ENCODE measurements at regions not wholly inside any gene's neighbourhood (a gene's known extent, or its start where the extent isn't known, plus 50 kb on each side); places are given as distances from the start of the nearest gene placed in this dataset.
A peak's percentile ranks its signal among the peaks of the same experiment; 100 is the strongest.

GRCh38 chr1:114209971-114210370, 56.3 kb upstream of the SYT6 start:
- DNase-seq (ENCODE audit: low read depth, low spot score) = no peak
- no peaks in the 10 kb centered on the region for H3K9me3 ChIP-seq (ENCODE audit: low read depth, low read length)
- H3K4me3 ChIP-seq = no peak overlapping the region
- no peak overlapping the region for H3K9ac ChIP-seq (ENCODE audit: insufficient read length)
- TF ChIP-seq EZH2 (IDR thresholded peaks at IDR 0.05) (no peak), FOXP2 (optimal IDR thresholded peaks at IDR 0.05; ENCODE audit: control extremely low read depth, extremely low read length, insufficient read depth) (no peak), POLR2AphosphoS5 (IDR thresholded peaks at IDR 0.05; ENCODE audit: borderline replicate concordance, low read depth, low read length) (no peak)
- no peaks in the 10 kb centered on the region for H3K36me3 ChIP-seq (ENCODE audit: insufficient read depth, low read length)
- no peak overlapping the region for H3K27ac ChIP-seq

DNA sequence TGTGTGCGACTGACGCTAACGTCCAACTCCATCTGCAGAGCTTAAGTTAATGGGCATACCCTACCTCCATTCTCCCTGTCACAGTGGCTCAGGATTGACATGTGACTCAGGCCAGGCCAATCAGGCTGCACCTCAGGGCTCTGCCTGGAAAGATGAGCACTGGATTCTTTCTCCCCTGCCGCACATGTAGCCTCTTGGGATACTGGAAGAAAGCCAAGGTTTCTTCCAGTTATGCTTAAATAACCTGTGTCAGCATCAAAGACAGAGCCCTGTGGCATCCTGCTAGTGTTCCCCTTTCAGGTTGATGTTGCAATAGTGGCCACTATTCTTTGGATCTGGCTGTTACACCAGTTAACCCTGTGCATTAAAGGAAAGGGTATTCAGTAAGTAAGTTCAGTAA, 55.0 kb upstream of the SYT6 start:
- no peak for TF ChIP-seq FOXP2 (optimal IDR thresholded peaks at IDR 0.05; ENCODE audit: control extremely low read depth, extremely low read length, insufficient read depth)
- TF ChIP-seq EZH2 (IDR thresholded peaks at IDR 0.05) = no peak
- no peak for TF ChIP-seq POLR2AphosphoS5 (IDR thresholded peaks at IDR 0.05; ENCODE audit: borderline replicate concordance, low read depth, low read length)
- DNase-seq (ENCODE audit: low read depth, low spot score) = peak; percentile 35
- no peak overlapping the region for H3K4me3 ChIP-seq
- no peaks in the 10 kb centered on the region for H3K36me3 ChIP-seq (ENCODE audit: insufficient read depth, low read length)
- no peak overlapping the region for H3K27ac ChIP-seq
- H3K9ac ChIP-seq (ENCODE audit: insufficient read length) = no peak overlapping the region
- no peaks in the 10 kb centered on the region for H3K9me3 ChIP-seq (ENCODE audit: low read depth, low read length)

DNA sequence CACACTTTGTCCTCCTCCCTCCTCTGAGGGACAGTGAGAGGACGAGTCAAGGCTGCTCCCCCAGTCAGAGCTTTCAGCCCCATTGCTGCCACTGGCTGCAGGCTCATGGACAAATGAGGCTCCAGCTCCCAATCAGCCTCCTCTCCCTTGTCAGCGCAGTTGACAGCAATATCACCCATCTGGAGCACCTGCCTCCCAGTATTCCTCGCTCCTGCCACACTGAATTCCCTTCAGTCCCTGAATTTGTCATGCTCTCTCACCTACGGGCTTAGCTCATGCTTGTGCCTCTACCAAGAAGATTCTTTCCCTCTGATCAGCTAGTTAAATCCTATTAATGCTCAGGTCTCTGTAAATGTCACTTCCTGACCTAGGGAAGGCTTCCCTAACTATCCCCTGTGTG, 54.4 kb upstream of the SYT6 start:
- Histone ChIP-seq H3K27ac (no peak overlapping the region), H3K4me3 (no peak overlapping the region), H3K9me3 (ENCODE audit: low read depth, low read length) (no peaks in the 10 kb centered on the region), H3K36me3 (ENCODE audit: insufficient read depth, low read length) (no peaks in the 10 kb centered on the region), H3K9ac (ENCODE audit: insufficient read length) (no peak overlapping the region)
- no peak for TF ChIP-seq FOXP2 (optimal IDR thresholded peaks at IDR 0.05; ENCODE audit: control extremely low read depth, extremely low read length, insufficient read depth)
- DNase-seq (ENCODE audit: low read depth, low spot score) = no peak

DNA sequence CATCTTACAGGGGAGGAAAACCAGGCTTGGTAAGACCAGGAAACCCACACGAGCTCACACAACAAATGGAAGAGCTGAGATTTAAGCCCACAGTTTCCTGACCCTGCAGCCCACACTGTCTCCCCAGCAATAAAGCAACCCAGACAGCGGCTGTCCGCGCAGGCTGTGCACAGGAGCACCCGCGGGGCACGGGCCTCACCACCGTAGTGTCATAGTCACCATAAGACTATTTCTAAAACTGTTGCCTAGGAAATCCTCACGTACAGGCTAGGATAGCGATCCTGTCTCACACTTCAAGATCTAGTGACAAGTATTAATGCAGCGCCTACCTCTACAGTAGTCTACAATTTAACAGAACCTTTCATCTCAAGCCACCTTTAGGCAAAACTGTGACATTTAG, 54.0 kb upstream of the SYT6 start:
- TF ChIP-seq POLR2AphosphoS5 (IDR thresholded peaks at IDR 0.05; ENCODE audit: borderline replicate concordance, low read depth, low read length) (no peak), FOXP2 (optimal IDR thresholded peaks at IDR 0.05; ENCODE audit: control extremely low read depth, extremely low read length, insufficient read depth) (no peak), EZH2 (IDR thresholded peaks at IDR 0.05) (no peak)
- no peak for DNase-seq (ENCODE audit: low read depth, low spot score)
- Histone ChIP-seq H3K4me3 (no peak overlapping the region), H3K27ac (no peak overlapping the region), H3K36me3 (ENCODE audit: insufficient read depth, low read length) (no peaks in the 10 kb centered on the region), H3K9me3 (ENCODE audit: low read depth, low read length) (no peaks in the 10 kb centered on the region), H3K9ac (ENCODE audit: insufficient read length) (no peak overlapping the region)

DNA sequence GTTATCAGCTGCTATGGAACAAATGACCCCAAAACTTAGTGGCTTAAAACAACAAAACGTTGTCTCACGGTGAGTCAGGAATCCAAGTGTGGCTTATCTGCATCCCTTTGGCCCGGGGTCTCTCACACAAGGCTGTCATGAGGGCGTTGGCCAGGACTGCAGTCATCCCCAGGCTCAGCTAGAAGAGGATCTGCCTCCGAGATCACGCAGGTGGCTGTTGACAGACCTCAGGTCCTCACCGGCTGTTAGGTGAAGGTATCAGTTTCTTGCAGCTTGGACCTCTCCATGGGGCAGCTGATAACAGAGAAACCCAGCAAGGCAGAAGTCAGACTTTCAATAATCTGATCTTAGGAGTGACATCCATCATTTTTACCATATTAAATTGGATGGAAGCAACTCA, 52.7 kb upstream of the SYT6 start:
- DNase-seq (ENCODE audit: low read depth, low spot score) = no peak

GRCh38 chr1:114203595-114204128, 50.0 kb upstream of the SYT6 start:
- no peak for TF ChIP-seq EZH2 (IDR thresholded peaks at IDR 0.05)
- H3K9me3 ChIP-seq (ENCODE audit: low read depth, low read length) = no peaks in the 10 kb centered on the region
- no peak overlapping the region for H3K4me3 ChIP-seq
- no peak overlapping the region for H3K27ac ChIP-seq
- DNase-seq (ENCODE audit: low read depth, low spot score) = no peak
- H3K36me3 ChIP-seq (ENCODE audit: insufficient read depth, low read length) = no peaks in the 10 kb centered on the region
- H3K9ac ChIP-seq (ENCODE audit: insufficient read length) = no peak overlapping the region

More for the DNA sequence above, 52.7 kb upstream of the SYT6 start:
- no peak overlapping the region for H3K9ac ChIP-seq (ENCODE audit: insufficient read length)
- TF ChIP-seq FOXP2 (optimal IDR thresholded peaks at IDR 0.05; ENCODE audit: control extremely low read depth, extremely low read length, insufficient read depth) = no peak
- TF ChIP-seq EZH2 (IDR thresholded peaks at IDR 0.05) = no peak
- no peak for TF ChIP-seq POLR2AphosphoS5 (IDR thresholded peaks at IDR 0.05; ENCODE audit: borderline replicate concordance, low read depth, low read length)
- H3K9me3 ChIP-seq (ENCODE audit: low read depth, low read length) = no peaks in the 10 kb centered on the region
- H3K36me3 ChIP-seq (ENCODE audit: insufficient read depth, low read length) = no peaks in the 10 kb centered on the region
- H3K27ac ChIP-seq = no peak overlapping the region
- H3K4me3 ChIP-seq = no peak overlapping the region
